ENCODE measurements at regions not wholly inside any gene's neighbourhood (a gene's known extent, or its start where the extent isn't known, plus 50 kb on each side); places are given as distances from the start of the nearest gene placed in this dataset.

- TF ChIP-seq EZH2 (IDR thresholded peaks at IDR 0.05; ENCODE audit: low read length), result no peak
- TF ChIP-seq CTCF (optimal IDR thresholded peaks at IDR 0.05 in 1 of 3, IDR thresholded peaks at IDR 0.05 in 1 of 3, conservative IDR thresholded peaks at IDR 0.05 in 1 of 3; ENCODE audit: extremely low read depth in 1 of 3, insufficient read depth in 2 of 3, low read length in 3 of 3), result no peak
Observed at GRCh38 chr5:18732556-18733479, 1098.6 kb downstream of the TAF11L14 start.
